A549 (cell line): ENCODE measurements at regions not wholly inside any gene's neighbourhood (a gene's known extent, or its start where the extent isn't known, plus 50 kb on each side); places are given as distances from the start of the nearest gene placed in this dataset.

ENCODE experiments used
- ATAC-seq, 2 experiments: fragments of 200-7000 bp in 1 of 2; fragments of >200 bp in 1 of 2; cut with Nextera tagmentation in 1 of 2; cut with Tn5 transposase in 1 of 2; 3 replicates each; pipeline versions ENCODE4 v1.8.0 to v1.9.1; 2018 to 2020; ENCODE audit warnings: mild to moderate bottlenecking in 1 of 2, moderate library complexity in 1 of 2
- CTCF ChIA-PET: fragments of 300-600 bp; sonication (Branson Sonifier 250); formaldehyde crosslinking; extraction: SDS; loops from one replicate; lab custom pipeline; 2021; ENCODE audit warnings: antibody characterized with exemption, inconsistent platforms; lab: Yijun Ruan, JAX
- POLR2A ChIA-PET: fragments of 350-600 bp; formaldehyde crosslinking; extraction: SDS; loops from one replicate; lab custom pipeline; 2021; ENCODE audit warnings: antibody characterized with exemption, inconsistent platforms; lab: Yijun Ruan, JAX
- DNase-seq, 2 experiments: peaks; one replicate each; pipeline versions ENCODE4 v3.0.0 to v3.0.0-alpha.2; 2011 to 2016; ENCODE audit warnings: low read depth in 1 of 2, low spot score in 1 of 2
- FAIRE-seq: peaks from 2 replicates; lab custom pipeline; 2011; peaks lifted over from hg19 to GRCh38; lab: Jason Lieb, UNC
- H3K27ac ChIP-seq, 2 experiments: fragments of >200 bp; sonication (Bioruptor Twin); formaldehyde crosslinking; 3 replicates each; pipeline ENCODE4 v1.5.1; 2016 to 2017
- H3K4me1 ChIP-seq: fragments of >200 bp; sonication (Bioruptor Twin); formaldehyde crosslinking; 3 replicates; pipeline ENCODE4 v1.6.1; 2016
- H3K4me2 ChIP-seq: fragments of >200 bp; sonication (Bioruptor Twin); formaldehyde crosslinking; 3 replicates; pipeline ENCODE4 v1.6.1; 2016
- H3K4me3 ChIP-seq: fragments of >200 bp; sonication (Bioruptor Twin); formaldehyde crosslinking; 3 replicates; pipeline ENCODE4 v1.5.1; 2016
- H3K9me3 ChIP-seq: fragments of >200 bp; sonication (Bioruptor Twin); formaldehyde crosslinking; 3 replicates; pipeline ENCODE4 v1.6.1; 2016
- BHLHE40 ChIP-seq: IDR thresholded peaks from 2 replicates; pipeline ENCODE4 v1.6.1; 2012; ENCODE audit warnings: low read depth, low read length, inconsistent platforms
- CBX2 ChIP-seq: fragments of 200-600 bp; sonication (generic); IDR thresholded peaks from 2 replicates; pipeline ENCODE4 v1.6.1; 2016; ENCODE audit warnings: low read depth, mild to moderate bottlenecking, borderline replicate concordance
- CEBPB ChIP-seq, 2 experiments: fragments of >200 bp in 1 of 2; sonication (Bioruptor Twin) in 1 of 2; formaldehyde crosslinking in 1 of 2; IDR thresholded peaks; 2 replicates each; pipeline ENCODE4 v1.6.1; 2012 to 2016
- CHD2 ChIP-seq: fragments of 150-350 bp; IDR thresholded peaks from 2 replicates; pipeline ENCODE4 v1.6.1; 2014; ENCODE audit warnings: low read length; ENCODE audit not compliant: partially characterized antibody
- CHD4 ChIP-seq: fragments of 200-600 bp; sonication (generic); IDR thresholded peaks from 2 replicates; pipeline ENCODE4 v1.6.1; 2016; ENCODE audit warnings: antibody characterized with exemption, mild to moderate bottlenecking, borderline replicate concordance
- ELK1 ChIP-seq: fragments of 150-350 bp; IDR thresholded peaks from 2 replicates; pipeline ENCODE4 v1.6.1; 2014; ENCODE audit warnings: low read depth, mild to moderate bottlenecking, low read length
- HDAC2 ChIP-seq: fragments of 200-600 bp; sonication (generic); IDR thresholded peaks from 2 replicates; pipeline ENCODE4 v1.6.1; 2016
- HEYL ChIP-seq: fragments of 250-450 bp; sonication (Bioruptor Pico); IDR thresholded peaks from 2 replicates; pipeline ENCODE4 v1.8.0; 2021; ENCODE audit warnings: mild to moderate bottlenecking, moderate library complexity
- HMGXB4 ChIP-seq: fragments of 250-450 bp; sonication (Bioruptor Pico); IDR thresholded peaks from 2 replicates; pipeline ENCODE4 v1.5.0; 2021; ENCODE audit warnings: mild to moderate bottlenecking, moderate library complexity, borderline replicate concordance
- HOXA7 ChIP-seq: fragments of 250-450 bp; sonication (Bioruptor Pico); IDR thresholded peaks from 2 replicates; pipeline ENCODE4 v1.5.0; 2020; ENCODE audit warnings: mild to moderate bottlenecking, moderate library complexity
- NPAS2 ChIP-seq: fragments of 250-450 bp; sonication (Bioruptor Pico); IDR thresholded peaks from 2 replicates; pipeline ENCODE4 v1.8.0; 2022; ENCODE audit warnings: mild to moderate bottlenecking, moderate library complexity, borderline replicate concordance
- NR3C1 ChIP-seq: fragments of >200 bp; sonication (Bioruptor Twin); formaldehyde crosslinking; IDR thresholded peaks from 3 replicates; pipeline ENCODE4 v1.6.1; 2017
- PBX3 ChIP-seq: IDR thresholded peaks from 2 replicates; pipeline ENCODE4 v1.6.1; 2012
- PHF8 ChIP-seq: fragments of 200-600 bp; sonication (generic); IDR thresholded peaks from 2 replicates; pipeline ENCODE4 v1.6.1; 2016; ENCODE audit warnings: low read depth, mild to moderate bottlenecking, antibody characterized with exemption, moderate library complexity, borderline replicate concordance
- POLR2A ChIP-seq: IDR thresholded peaks from 2 replicates; pipeline ENCODE4 v1.6.1; 2012; ENCODE audit warnings: mild to moderate bottlenecking, low read length
- RCOR1 ChIP-seq: fragments of 150-350 bp; IDR thresholded peaks from 2 replicates; pipeline ENCODE4 v1.6.1; 2014; ENCODE audit warnings: antibody characterized with exemption, low read length, low read depth
- REST ChIP-seq: fragments of 200-600 bp; sonication (generic); IDR thresholded peaks from 2 replicates; pipeline ENCODE4 v1.6.1; 2016; ENCODE audit warnings: antibody characterized with exemption, mild to moderate bottlenecking, moderate library complexity
- RNF2 ChIP-seq: fragments of 200-600 bp; sonication (generic); IDR thresholded peaks from 2 replicates; pipeline ENCODE4 v1.6.1; 2016; ENCODE audit warnings: low read depth, mild to moderate bottlenecking, antibody characterized with exemption, moderate library complexity, borderline replicate concordance
- ZC3H11A ChIP-seq: fragments of 450-650 bp; IDR thresholded peaks from 2 replicates; pipeline ENCODE4 v1.6.1; 2014; ENCODE audit warnings: antibody characterized with exemption, mild to moderate bottlenecking
- WGBS: methylation state at CpG from one replicate; pipeline ENCODE4 v1.1.6; 2017; ENCODE audit errors: missing lambda C conversion rate; 5-methylcytosine and 5-hydroxymethylcytosine counted together
- TF ChIP-seq, protein P1 (sequence below): fragments of 450-650 bp; IDR thresholded peaks from 2 replicates; pipeline ENCODE4 v1.6.1; 2014; ENCODE audit warnings: antibody characterized with exemption
- TF ChIP-seq, protein P2 (sequence below): fragments of >200 bp; sonication (Bioruptor Twin); formaldehyde crosslinking; IDR thresholded peaks from 3 replicates; pipeline ENCODE4 v1.6.1; 2016

GRCh38 chr15:70420948-70421482, 323.3 kb upstream of the TLE3 start:
- DNase-seq (no peak), ATAC-seq (no peak), FAIRE-seq (no peak)
- Histone ChIP-seq H3K9me3 (peaks cover 5% of the 10 kb centered on the region; the same call in 1 of the 3 replicates), H3K4me3 (no peak overlapping the region), H3K4me1 (no peaks in the 10 kb centered on the region; the same call in 2 of the 3 replicates), H3K4me2 (no peak overlapping the region), H3K27ac (no peak overlapping the region)
- ChIA-PET CTCF (interaction anchor here (0.9 to 1.3 kb wide), 4 partner anchors 8 to 161 kb away, joined by 3 to 4 read pairs (median 3); no protein-coding TSS in a partner anchor), POLR2A (no interaction called here)
- WGBS, result 31% methylated on average over 5 of the region's 5 CpGs
- TF ChIP-seq POLR2A (no peak), HEYL (CRISPR knock-in tag) (no peak), BHLHE40 (no peak)

DNA sequence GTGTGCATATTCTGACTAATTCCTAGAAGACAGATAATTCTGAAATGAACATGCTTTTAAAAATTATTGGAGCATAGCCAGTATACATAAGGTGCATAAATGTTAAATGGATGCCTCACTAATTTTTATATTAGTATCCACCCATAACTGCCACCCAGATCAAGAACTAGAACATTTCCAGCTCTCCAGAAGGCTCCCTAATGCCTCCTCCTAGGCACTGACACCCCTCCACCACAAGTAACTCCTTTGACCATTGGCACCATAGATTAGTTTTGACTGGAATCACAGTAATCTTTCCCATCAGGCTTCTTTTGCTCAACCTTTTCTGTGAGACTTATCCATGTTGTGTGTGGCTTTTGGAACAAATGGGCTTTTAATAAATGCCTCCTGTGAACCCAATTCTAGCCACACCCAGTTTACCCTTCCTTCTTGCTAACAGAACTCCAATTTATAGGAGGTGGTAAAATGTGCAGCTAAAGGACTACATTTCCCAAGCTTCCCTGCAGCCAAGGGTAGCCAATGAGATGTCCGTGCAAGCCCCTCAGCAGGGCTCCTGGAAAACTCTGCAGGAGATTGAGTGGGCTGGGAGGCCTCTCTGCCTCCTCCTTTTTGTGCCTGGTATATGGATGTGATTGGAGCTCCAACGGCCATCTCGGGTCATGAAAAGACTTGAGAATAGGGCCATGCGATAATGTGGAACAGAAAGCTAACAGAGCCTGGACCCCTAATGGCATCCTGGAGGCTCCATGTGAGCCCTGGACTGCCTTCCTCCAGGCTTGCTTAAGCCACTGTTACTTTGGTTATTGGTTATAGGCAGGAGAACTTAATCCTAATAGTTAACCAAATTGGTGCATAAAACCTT, 322.6 kb upstream of the TLE3 start:
- WGBS, result 62% methylated on average over 4 of the region's 4 CpGs
- no peak; a peak in 1 of 6 replicates for ATAC-seq
- ChIA-PET POLR2A (no interaction called here), CTCF (interaction anchor here (0.9 to 1.3 kb wide), 4 partner anchors 8 to 160 kb away, joined by 3 to 5 read pairs (median 3); no protein-coding TSS in a partner anchor)
- Histone ChIP-seq H3K27ac (no peak overlapping the region), H3K4me3 (no peak overlapping the region), H3K9me3 (peaks cover 5% of the 10 kb centered on the region; the same call in 1 of the 3 replicates), H3K4me2 (no peak overlapping the region), H3K4me1 (no peaks in the 10 kb centered on the region)
- no peak for DNase-seq
- FAIRE-seq, result no peak
- no peak for TF ChIP-seq RNF2
- TF ChIP-seq CHD2, result no peak
- no peak for TF ChIP-seq RCOR1
- no peak for TF ChIP-seq CHD4
- no peak for TF ChIP-seq ZC3H11A
- TF ChIP-seq PBX3, result no peak
- no peak for TF ChIP-seq REST
- no peak for TF ChIP-seq CBX2

DNA sequence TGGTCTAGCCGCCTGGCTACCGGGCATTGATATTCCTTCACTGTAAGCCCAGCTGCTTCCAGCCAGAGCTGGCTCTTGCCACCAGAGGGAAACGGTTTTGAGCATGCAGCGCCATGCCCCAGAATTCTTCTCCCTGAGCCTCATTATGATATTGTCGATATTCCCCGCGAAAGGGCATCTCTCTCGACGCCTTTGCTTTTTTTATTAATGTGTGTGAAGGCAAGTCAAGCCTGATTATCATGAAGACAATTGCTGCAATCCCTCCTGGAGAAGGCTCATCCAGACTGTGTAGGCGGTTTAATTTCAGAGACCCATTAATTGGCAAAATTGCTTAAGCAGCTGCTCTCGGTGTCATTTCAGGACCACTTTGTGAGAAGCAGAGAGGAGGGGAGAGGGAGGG, 321.2 kb upstream of the TLE3 start:
- FAIRE-seq, result no peak
- Histone ChIP-seq H3K9me3 (no peaks in the 10 kb centered on the region), H3K27ac (no peak overlapping the region), H3K4me1 (no peaks in the 10 kb centered on the region), H3K4me3 (no peak overlapping the region), H3K4me2 (no peak overlapping the region)
- ATAC-seq, result peak in 1 of 2 experiments; percentile 27; a peak in 2 of 6 replicates
- ChIA-PET CTCF (interaction anchor here (1.2 kb wide), 1 partner anchor 48 kb away, joined by 5 read pairs; no protein-coding TSS in a partner anchor), POLR2A (no interaction called here)
- no peak for DNase-seq
- WGBS, result 68% methylated on average over 11 of the region's 11 CpGs
- TF ChIP-seq POLR2A, result no peak
- TF ChIP-seq HMGXB4 (CRISPR knock-in tag), result no peak
- no peak for TF ChIP-seq ZC3H11A
- TF ChIP-seq BHLHE40, result no peak
- no peak for TF ChIP-seq NR3C1
- TF ChIP-seq NPAS2 (CRISPR knock-in tag), result no peak
- TF ChIP-seq HOXA7 (CRISPR knock-in tag), result no peak
- TF ChIP-seq CHD4, result no peak
- no peak for TF ChIP-seq HDAC2
- no peak for TF ChIP-seq ELK1
- TF ChIP-seq CEBPB (IDR thresholded peaks at IDR 0.05), result no peak
- TF ChIP-seq, protein P1, sequence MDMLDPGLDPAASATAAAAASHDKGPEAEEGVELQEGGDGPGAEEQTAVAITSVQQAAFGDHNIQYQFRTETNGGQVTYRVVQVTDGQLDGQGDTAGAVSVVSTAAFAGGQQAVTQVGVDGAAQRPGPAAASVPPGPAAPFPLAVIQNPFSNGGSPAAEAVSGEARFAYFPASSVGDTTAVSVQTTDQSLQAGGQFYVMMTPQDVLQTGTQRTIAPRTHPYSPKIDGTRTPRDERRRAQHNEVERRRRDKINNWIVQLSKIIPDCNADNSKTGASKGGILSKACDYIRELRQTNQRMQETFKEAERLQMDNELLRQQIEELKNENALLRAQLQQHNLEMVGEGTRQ, result no peak
- TF ChIP-seq, protein P2, sequence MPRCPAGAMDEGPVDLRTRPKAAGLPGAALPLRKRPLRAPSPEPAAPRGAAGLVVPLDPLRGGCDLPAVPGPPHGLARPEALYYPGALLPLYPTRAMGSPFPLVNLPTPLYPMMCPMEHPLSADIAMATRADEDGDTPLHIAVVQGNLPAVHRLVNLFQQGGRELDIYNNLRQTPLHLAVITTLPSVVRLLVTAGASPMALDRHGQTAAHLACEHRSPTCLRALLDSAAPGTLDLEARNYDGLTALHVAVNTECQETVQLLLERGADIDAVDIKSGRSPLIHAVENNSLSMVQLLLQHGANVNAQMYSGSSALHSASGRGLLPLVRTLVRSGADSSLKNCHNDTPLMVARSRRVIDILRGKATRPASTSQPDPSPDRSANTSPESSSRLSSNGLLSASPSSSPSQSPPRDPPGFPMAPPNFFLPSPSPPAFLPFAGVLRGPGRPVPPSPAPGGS, result no peak
- no peak for TF ChIP-seq PHF8
